ENCODE measurements at regions not wholly inside any gene's neighbourhood (a gene's known extent, or its start where the extent isn't known, plus 50 kb on each side); places are given as distances from the start of the nearest gene placed in this dataset. TPM values are rescaled to one million over a fixed set of nuclear protein-coding genes. Genes with fewer than 3 reads are reported as not detected.

- no peaks in the 10 kb centered on the region for H3K36me3 ChIP-seq
- peaks cover 0 to 15% (median 0%) of the 10 kb centered on the region in 4 donors for H3K9me3 ChIP-seq
- no peak overlapping the region for H3K27ac ChIP-seq
- TF ChIP-seq, protein P1, sequence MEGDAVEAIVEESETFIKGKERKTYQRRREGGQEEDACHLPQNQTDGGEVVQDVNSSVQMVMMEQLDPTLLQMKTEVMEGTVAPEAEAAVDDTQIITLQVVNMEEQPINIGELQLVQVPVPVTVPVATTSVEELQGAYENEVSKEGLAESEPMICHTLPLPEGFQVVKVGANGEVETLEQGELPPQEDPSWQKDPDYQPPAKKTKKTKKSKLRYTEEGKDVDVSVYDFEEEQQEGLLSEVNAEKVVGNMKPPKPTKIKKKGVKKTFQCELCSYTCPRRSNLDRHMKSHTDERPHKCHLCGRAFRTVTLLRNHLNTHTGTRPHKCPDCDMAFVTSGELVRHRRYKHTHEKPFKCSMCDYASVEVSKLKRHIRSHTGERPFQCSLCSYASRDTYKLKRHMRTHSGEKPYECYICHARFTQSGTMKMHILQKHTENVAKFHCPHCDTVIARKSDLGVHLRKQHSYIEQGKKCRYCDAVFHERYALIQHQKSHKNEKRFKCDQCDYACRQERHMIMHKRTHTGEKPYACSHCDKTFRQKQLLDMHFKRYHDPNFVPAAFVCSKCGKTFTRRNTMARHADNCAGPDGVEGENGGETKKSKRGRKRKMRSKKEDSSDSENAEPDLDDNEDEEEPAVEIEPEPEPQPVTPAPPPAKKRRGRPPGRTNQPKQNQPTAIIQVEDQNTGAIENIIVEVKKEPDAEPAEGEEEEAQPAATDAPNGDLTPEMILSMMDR (IDR thresholded peaks at IDR 0.05) = no peak
- TF ChIP-seq POLR2A (IDR thresholded peaks at IDR 0.05) (no peak), EP300 (IDR thresholded peaks at IDR 0.05) (no peak)
- H3K27me3 ChIP-seq = no peaks in the 10 kb centered on the region
- DNase-seq (ENCODE audit: low spot score in 2 of 2) = no peak
- H3K4me3 ChIP-seq = no peak overlapping the region
- WGBS, 2 donors = 94 to 100% methylated on average over 1 of the region's 1 CpG
- H3K4me1 ChIP-seq = peaks cover 0 to 12% (median 2%) of the 10 kb centered on the region in 4 donors
These were observed 53.9 kb upstream of the CCL2 start for GRCh38 chr17:34201225-34201624.

- peaks cover 0 to 13% (median 0%) of the 10 kb centered on the region in 4 donors for H3K9me3 ChIP-seq
- no peak overlapping the region for H3K27ac ChIP-seq
- no peaks in the 10 kb centered on the region for H3K27me3 ChIP-seq
- H3K4me3 ChIP-seq = no peak overlapping the region
- no peaks in the 10 kb centered on the region for H3K36me3 ChIP-seq
- H3K4me1 ChIP-seq = peaks cover 0 to 12% (median 2%) of the 10 kb centered on the region in 4 donors
- DNase-seq (ENCODE audit: low spot score in 2 of 2) = no peak
- TF ChIP-seq, protein P1 (IDR thresholded peaks at IDR 0.05) = no peak
- TF ChIP-seq POLR2A (IDR thresholded peaks at IDR 0.05) (no peak), EP300 (IDR thresholded peaks at IDR 0.05) (no peak)
- WGBS, 2 donors = 82 to 85% methylated on average over 4 of the region's 4 CpGs
These were observed 53.3 kb upstream of the CCL2 start for GRCh38 chr17:34201767-34202166.

- peaks cover 0 to 12% (median 2%) of the 10 kb centered on the region in 4 donors for H3K4me1 ChIP-seq
- TF ChIP-seq EP300 (IDR thresholded peaks at IDR 0.05) (peak in 1 of 2 donors; percentile 38), POLR2A (IDR thresholded peaks at IDR 0.05) (no peak)
- TF ChIP-seq, protein P1 (IDR thresholded peaks at IDR 0.05) = no peak
- no peak for DNase-seq (ENCODE audit: low spot score in 2 of 2)
These were observed 52.0 kb upstream of the CCL2 start for GRCh38 chr17:34203018-34203638.

DNA sequence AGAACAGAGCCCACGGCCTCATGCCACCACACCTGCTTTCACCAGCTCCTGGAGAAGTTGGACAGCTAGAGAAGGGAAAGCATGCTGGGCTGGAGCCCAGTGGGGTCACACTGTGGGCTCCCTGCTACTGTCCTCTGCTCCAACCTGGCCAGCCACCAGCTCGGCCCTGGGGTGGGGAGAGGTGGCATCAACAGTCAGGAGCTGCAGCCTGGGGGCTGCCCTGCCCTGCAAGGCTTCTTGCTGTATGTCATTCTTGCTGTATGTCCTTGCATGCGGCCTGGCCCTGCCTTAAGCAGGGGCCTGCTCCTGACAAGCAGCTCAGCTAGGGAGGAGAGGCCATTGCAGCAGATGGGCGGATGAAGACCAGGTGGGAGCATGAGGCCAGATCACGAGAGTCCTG lies 50.7 kb upstream of the CCL2 start:
- peaks cover 0 to 12% (median 2%) of the 10 kb centered on the region in 4 donors for H3K4me1 ChIP-seq
- TF ChIP-seq, protein P1 (IDR thresholded peaks at IDR 0.05) = no peak
- TF ChIP-seq EP300 (IDR thresholded peaks at IDR 0.05) = no peak
- no peak for TF ChIP-seq POLR2A (IDR thresholded peaks at IDR 0.05)
- no peak for DNase-seq (ENCODE audit: low spot score in 2 of 2)
- no peak overlapping the region for H3K4me3 ChIP-seq
- no peak overlapping the region for H3K27ac ChIP-seq
- H3K27me3 ChIP-seq = no peaks in the 10 kb centered on the region
- H3K36me3 ChIP-seq = no peaks in the 10 kb centered on the region
- WGBS, 2 donors = 98 to 100% methylated on average over 5 of the region's 5 CpGs
- H3K9me3 ChIP-seq = peaks cover 0 to 7% (median 0%) of the 10 kb centered on the region in 4 donors

More at GRCh38 chr17:34203018-34203638, 52.0 kb upstream of the CCL2 start:
- no peak overlapping the region for H3K4me3 ChIP-seq
- 68 to 71% methylated on average over 4 of the region's 4 CpGs for WGBS, 2 donors
- no peaks in the 10 kb centered on the region for H3K36me3 ChIP-seq
- H3K27me3 ChIP-seq = no peaks in the 10 kb centered on the region
- H3K27ac ChIP-seq = no peak overlapping the region
- peaks cover 0 to 7% (median 0%) of the 10 kb centered on the region in 4 donors for H3K9me3 ChIP-seq

Small RNA genes in the stretch of these regions (small RNA-seq; reads per million reads assigned to genes)
- gene RNA5SP438 = not detected
